GM18498 (cell line): ENCODE measurements at regions not wholly inside any gene's neighbourhood (a gene's known extent, or its start where the extent isn't known, plus 50 kb on each side); places are given as distances from the start of the nearest gene placed in this dataset.

Source experiments
- ATAC-seq: cut with Tn5 transposase; IDR thresholded peaks from one replicate; pipeline ENCODE4 v1.9.1; 2021; ENCODE audit warnings: mild to moderate bottlenecking, moderate library complexity; ENCODE audit not compliant: unreplicated experiment

DNA sequence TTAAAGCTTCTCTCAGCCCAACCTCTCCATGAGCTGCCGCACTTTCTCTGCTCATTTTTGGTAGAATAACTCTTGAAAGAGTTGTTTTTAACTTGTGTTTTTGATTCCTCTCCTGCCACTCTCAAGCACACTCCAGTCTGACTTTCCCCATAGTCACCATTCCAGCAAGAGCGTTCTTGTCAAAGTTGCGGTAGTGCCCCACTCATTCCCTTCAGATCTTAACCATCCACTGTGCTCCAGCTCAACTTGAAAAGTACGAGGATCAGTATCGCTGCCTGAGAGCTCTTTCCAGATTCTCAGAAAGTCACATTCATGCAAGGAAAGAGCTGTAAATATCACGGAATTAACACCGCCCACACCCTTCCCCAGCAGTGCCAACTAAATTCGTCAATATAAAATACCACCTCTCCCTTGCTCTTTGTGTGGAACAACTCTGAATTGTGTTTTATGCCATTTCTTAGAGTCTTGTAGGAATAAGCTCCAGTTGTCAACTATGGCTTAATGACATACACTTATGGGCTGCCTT is 59.7 kb upstream of the IL15 start:
- ATAC-seq: no peak

DNA sequence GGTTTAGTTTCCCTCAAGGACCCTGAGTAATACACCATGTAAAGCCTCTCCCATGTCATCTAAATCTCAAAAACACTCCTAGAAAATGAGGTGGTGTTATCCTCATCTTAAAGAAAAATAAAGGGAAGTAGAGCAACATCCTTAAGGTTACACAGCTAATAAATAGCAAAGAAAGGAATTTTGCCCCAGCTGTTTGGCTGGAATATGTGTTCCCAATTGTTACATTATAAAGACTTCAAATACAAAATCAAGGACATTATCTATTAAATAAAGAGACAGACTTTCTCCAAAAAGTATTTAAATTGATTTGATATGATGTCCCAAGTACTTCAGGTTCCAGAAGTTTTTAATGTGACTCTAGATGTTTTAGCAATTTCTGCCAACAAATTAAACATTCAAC is 57.9 kb upstream of the IL15 start:
- no peak for ATAC-seq

DNA sequence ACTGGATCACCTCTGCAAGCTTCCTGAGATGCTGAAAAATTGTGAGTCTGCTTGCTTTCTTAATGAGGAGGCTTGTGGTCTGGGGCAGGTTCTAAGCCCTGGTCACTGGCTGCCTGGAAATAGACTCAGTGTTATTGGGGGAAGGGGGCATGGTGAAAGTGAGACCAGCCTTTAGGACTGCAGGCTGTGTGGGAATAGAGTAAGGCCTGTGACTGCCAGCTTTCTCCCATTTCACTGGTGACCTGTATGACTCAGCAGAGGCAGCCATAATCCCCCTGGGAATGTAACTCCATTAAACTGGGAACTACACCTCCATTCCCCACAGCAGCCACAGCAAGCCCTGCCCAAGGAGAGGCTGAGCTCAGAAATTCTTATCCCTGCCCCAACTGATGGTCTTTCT is 55.9 kb upstream of the IL15 start:
- no peak for ATAC-seq
